MM.1S (cell line): ENCODE measurements at regions not wholly inside any gene's neighbourhood (a gene's known extent, or its start where the extent isn't known, plus 50 kb on each side); places are given as distances from the start of the nearest gene placed in this dataset.

Source experiments
- EZH2 ChIP-seq: fragments of 300-600 bp; sonication (generic); optimal IDR thresholded peaks from 2 replicates; pipeline ENCODE3; 2017; ENCODE audit warnings: low read depth, mild to moderate bottlenecking, antibody characterized with exemption, low read length, mixed read lengths
- EZH2phosphoT487 ChIP-seq: fragments of 300-600 bp; sonication (generic); IDR thresholded peaks from 2 replicates; pipeline ENCODE4 v1.6.1; 2018; ENCODE audit warnings: antibody characterized with exemption, low read length
- TF ChIP-seq, protein P1 (sequence below): fragments of 300-600 bp; sonication (generic); IDR thresholded peaks from 2 replicates; pipeline ENCODE4 v1.5.1; 2016; ENCODE audit warnings: antibody characterized with exemption, low read length, mixed read lengths

DNA sequence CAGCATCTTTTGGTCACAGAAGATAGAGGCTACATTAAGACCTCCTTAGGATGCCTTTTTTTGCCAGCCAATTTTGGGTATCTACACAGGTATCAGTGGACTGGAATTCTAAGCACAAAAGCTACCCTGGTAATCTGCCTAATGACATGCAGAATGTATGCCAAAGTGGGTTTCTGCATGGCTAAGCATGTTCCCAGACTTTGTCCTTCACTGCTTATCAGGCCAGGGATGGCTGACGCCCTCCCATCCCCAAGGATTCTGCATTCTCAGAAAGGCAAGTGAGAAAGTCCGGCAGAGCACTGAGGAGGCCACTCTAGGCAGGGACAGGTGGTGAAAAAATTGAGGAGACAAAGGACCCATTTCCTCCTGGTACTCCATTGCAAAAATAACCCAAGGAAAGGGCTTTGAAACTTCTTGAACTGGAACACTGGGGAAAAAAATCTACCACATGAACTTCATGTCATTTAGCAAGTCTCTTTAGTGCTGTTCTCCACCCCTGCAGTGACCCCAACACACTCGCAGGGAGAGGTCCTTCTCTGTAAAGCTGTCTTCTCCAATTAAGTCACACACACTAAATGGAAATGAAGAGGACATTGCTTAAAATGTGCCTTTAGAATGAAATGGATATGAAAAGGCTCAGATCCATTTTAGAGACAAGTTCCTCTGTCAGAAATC is 91.7 kb upstream of the MAX start:
- TF ChIP-seq, protein P1, sequence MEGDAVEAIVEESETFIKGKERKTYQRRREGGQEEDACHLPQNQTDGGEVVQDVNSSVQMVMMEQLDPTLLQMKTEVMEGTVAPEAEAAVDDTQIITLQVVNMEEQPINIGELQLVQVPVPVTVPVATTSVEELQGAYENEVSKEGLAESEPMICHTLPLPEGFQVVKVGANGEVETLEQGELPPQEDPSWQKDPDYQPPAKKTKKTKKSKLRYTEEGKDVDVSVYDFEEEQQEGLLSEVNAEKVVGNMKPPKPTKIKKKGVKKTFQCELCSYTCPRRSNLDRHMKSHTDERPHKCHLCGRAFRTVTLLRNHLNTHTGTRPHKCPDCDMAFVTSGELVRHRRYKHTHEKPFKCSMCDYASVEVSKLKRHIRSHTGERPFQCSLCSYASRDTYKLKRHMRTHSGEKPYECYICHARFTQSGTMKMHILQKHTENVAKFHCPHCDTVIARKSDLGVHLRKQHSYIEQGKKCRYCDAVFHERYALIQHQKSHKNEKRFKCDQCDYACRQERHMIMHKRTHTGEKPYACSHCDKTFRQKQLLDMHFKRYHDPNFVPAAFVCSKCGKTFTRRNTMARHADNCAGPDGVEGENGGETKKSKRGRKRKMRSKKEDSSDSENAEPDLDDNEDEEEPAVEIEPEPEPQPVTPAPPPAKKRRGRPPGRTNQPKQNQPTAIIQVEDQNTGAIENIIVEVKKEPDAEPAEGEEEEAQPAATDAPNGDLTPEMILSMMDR, result no peak
- TF ChIP-seq EZH2phosphoT487, result no peak
- no peak for TF ChIP-seq EZH2
